ENCODE measurements at regions not wholly inside any gene's neighbourhood (a gene's known extent, or its start where the extent isn't known, plus 50 kb on each side); places are given as distances from the start of the nearest gene placed in this dataset.

DNA sequence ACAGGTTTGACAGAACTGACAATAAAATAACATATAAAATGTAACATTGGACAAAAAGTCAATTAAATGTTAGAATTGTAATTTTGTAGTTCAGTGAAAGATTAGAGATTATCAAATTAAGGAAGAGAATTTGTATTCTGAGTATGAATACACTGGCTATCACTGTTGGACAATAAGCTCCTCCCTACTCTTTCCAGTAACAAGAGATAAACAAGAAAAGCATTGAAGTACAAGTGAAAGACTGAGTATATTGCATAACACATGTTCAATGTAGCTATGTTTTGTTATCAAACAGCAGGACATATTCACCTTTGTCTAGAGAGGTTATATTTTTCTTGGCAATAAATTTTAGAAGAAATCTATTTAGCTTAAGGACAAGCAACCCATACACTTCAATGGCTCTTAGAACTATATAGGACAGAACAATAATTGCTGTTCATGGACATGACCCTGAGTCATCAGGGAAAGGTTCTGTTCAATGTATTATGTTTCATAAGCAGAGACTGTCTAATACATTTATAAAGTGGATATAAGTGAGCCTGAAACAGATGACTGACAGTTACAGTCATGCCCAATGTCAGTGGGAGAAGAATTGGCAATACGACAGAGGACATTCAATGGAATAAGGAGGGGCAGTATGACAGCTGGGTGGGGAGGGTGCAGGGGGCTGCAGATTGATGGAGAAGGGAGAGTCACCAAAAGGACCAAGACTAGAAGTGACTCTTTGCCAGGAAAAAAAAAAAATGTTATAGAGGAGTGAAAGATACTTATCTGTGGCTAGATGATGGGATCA is 520.4 kb downstream of the FRK start:
- ChIA-PET CTCF (interaction anchor here (0.7 kb wide), 1 partner anchor 474 kb away, joined by 3 read pairs; no protein-coding TSS in a partner anchor), SMC1A (ENCODE audit: uncharacterized antibody, unreplicated experiment) (no interaction called here), RAD21 (ENCODE audit: unreplicated experiment) (no interaction called here), POLR2A (no interaction called here)
- ATAC-seq (no peak), FAIRE-seq (no peak), DNase-seq (ENCODE audit: low read depth, low spot score) (no peak)
- WGBS (ENCODE audit: insufficient coverage, insufficient replicate concordance, low lambda C conversion rate, missing lambda C conversion rate), result 0% methylated on average over 1 of the region's 1 CpG
- TF ChIP-seq, protein P1, sequence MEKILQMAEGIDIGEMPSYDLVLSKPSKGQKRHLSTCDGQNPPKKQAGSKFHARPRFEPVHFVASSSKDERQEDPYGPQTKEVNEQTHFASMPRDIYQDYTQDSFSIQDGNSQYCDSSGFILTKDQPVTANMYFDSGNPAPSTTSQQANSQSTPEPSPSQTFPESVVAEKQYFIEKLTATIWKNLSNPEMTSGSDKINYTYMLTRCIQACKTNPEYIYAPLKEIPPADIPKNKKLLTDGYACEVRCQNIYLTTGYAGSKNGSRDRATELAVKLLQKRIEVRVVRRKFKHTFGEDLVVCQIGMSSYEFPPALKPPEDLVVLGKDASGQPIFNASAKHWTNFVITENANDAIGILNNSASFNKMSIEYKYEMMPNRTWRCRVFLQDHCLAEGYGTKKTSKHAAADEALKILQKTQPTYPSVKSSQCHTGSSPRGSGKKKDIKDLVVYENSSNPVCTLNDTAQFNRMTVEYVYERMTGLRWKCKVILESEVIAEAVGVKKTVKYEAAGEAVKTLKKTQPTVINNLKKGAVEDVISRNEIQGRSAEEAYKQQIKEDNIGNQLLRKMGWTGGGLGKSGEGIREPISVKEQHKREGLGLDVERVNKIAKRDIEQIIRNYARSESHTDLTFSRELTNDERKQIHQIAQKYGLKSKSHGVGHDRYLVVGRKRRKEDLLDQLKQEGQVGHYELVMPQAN (conservative IDR thresholded peaks at IDR 0.05), result no peak
- TF ChIP-seq TCF12 (IDR thresholded peaks at IDR 0.05; ENCODE audit: low read depth, low read length), result no peak
- TF ChIP-seq, protein P2, sequence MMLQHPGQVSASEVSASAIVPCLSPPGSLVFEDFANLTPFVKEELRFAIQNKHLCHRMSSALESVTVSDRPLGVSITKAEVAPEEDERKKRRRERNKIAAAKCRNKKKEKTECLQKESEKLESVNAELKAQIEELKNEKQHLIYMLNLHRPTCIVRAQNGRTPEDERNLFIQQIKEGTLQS (IDR thresholded peaks at IDR 0.05; ENCODE audit: borderline replicate concordance, extremely low read depth, low read depth, low read length), result no peak
- TF ChIP-seq SUPT20H (IDR thresholded peaks at IDR 0.05; ENCODE audit: borderline replicate concordance, control insufficient read depth, low read depth, low read length), result no peak
- no peak for TF ChIP-seq FOS (IDR thresholded peaks at IDR 0.05; ENCODE audit: borderline replicate concordance, extremely low read depth, insufficient read length)
- TF ChIP-seq RAD21 (IDR thresholded peaks at IDR 0.05; ENCODE audit: insufficient read depth, low read depth, low read length), result no peak
- no peak for TF ChIP-seq HDAC2 (IDR thresholded peaks at IDR 0.05)
- no peak for TF ChIP-seq ZSCAN29 (IDR thresholded peaks at IDR 0.05)
- no peak for TF ChIP-seq SMARCA5 (IDR thresholded peaks at IDR 0.05)
- no peak for TF ChIP-seq TARDBP (IDR thresholded peaks at IDR 0.05; ENCODE audit: borderline replicate concordance)
- TF ChIP-seq TCF3 (IDR thresholded peaks at IDR 0.05; ENCODE audit: borderline replicate concordance, insufficient read depth, low read depth, low read length), result no peak
- no peak for TF ChIP-seq EGR1 (IDR thresholded peaks at IDR 0.05; ENCODE audit: borderline replicate concordance in 1 of 2, low read depth in 2 of 2, low read length in 2 of 2)
- no peak for TF ChIP-seq RB1 (IDR thresholded peaks at IDR 0.05; ENCODE audit: borderline replicate concordance)
- TF ChIP-seq GATAD2B (conservative IDR thresholded peaks at IDR 0.05; ENCODE audit: low read depth), result no peak
- no peak for TF ChIP-seq KAT2A (conservative IDR thresholded peaks at IDR 0.05; ENCODE audit: control insufficient read depth, low read depth, low read length)
- TF ChIP-seq IKZF2 (IDR thresholded peaks at IDR 0.05), result no peak
- TF ChIP-seq IKZF1 (conservative IDR thresholded peaks at IDR 0.05), result no peak
- H3K4me2 ChIP-seq (ENCODE audit: control insufficient read depth, insufficient read depth), result no peak overlapping the region
- in situ Hi-C loops (cut with MboI), result no loop called here
- intact Hi-C loops (cut with micrococcal nuclease; ENCODE audit: unreplicated experiment), result no loop called here
- no peak overlapping the region for H3K9ac ChIP-seq (ENCODE audit: control insufficient read depth, insufficient read depth, low read length)
- no TSS peak for BruUV-seq (replicated peaks)
- H4K20me1 ChIP-seq (ENCODE audit: control insufficient read depth, insufficient read depth), result no peaks in the 10 kb centered on the region
- no peak overlapping the region for H3K27ac ChIP-seq (ENCODE audit: control insufficient read depth, insufficient read depth)
- H3K36me3 ChIP-seq (ENCODE audit: control insufficient read depth in 2 of 2, insufficient read depth in 2 of 2, low read length in 1 of 2), result no peaks in the 10 kb centered on the region
- H3K4me3 ChIP-seq, result no peak overlapping the region
- no peaks in the 10 kb centered on the region for H3K27me3 ChIP-seq (replicated peaks in 1 of 2; ENCODE audit: control insufficient read depth in 2 of 2, insufficient read depth in 2 of 2, low read length in 1 of 2)
- no peaks in the 10 kb centered on the region for H3K9me3 ChIP-seq (replicated peaks; ENCODE audit: control insufficient read depth, insufficient read depth, low read length)
- no peak overlapping the region for H2AFZ ChIP-seq (ENCODE audit: control insufficient read depth, low read depth, low read length)
- no peaks in the 10 kb centered on the region for H3K79me2 ChIP-seq (ENCODE audit: control insufficient read depth, insufficient read depth, low read length)
- H3K4me1 ChIP-seq (ENCODE audit: control insufficient read depth, insufficient read depth, low read length), result no peaks in the 10 kb centered on the region
